Endothelial cell of umbilical vein (primary cell): ENCODE measurements at regions not wholly inside any gene's neighbourhood (a gene's known extent, or its start where the extent isn't known, plus 50 kb on each side); places are given as distances from the start of the nearest gene placed in this dataset.

ENCODE experiments used
- EZH2 ChIP-seq: IDR thresholded peaks from 2 replicates; pipeline ENCODE4 v1.6.1; 2012; ENCODE audit warnings: borderline replicate concordance, low read depth, mild to moderate bottlenecking, moderate library complexity, low read length, inconsistent platforms; ENCODE audit not compliant: severe bottlenecking
- FOS ChIP-seq: IDR thresholded peaks from 2 replicates; pipeline ENCODE4 v1.6.1; 2011; ENCODE audit warnings: mild to moderate bottlenecking, low read length, moderate library complexity, borderline replicate concordance; ENCODE audit not compliant: insufficient read depth
- GATA2 ChIP-seq: IDR thresholded peaks from 2 replicates; pipeline ENCODE4 v1.7.0; 2011; ENCODE audit warnings: low read depth, mild to moderate bottlenecking, moderate library complexity, mixed read lengths, low read length; ENCODE audit not compliant: insufficient read length, insufficient read depth
- JUN ChIP-seq: IDR thresholded peaks from 2 replicates; pipeline ENCODE4 v1.6.1; 2011; ENCODE audit warnings: borderline replicate concordance, low read depth; ENCODE audit not compliant: insufficient read length, insufficient read depth
- MYC ChIP-seq: IDR thresholded peaks from one replicate; pipeline ENCODE4 v1.6.1; 2011; ENCODE audit warnings: mild to moderate bottlenecking, low read depth, low read length
- POLR2A ChIP-seq: IDR thresholded peaks from 2 replicates; pipeline ENCODE4 v1.6.1; 2012; ENCODE audit warnings: low read depth, mild to moderate bottlenecking, control low read depth, low read length
- POLR2AphosphoS5 ChIP-seq: IDR thresholded peaks from 2 replicates; pipeline ENCODE4 v1.6.1; 2012; ENCODE audit warnings: low read depth, mild to moderate bottlenecking, control low read depth, low read length, moderate library complexity; ENCODE audit not compliant: insufficient read depth
- TF ChIP-seq, protein P1 (sequence below), 2 donors: IDR thresholded peaks; 1 replicate in 1 of 2; 2 replicates in 1 of 2; pipeline ENCODE4 v1.5.1; 2011; ENCODE audit warnings: low read length in 2 of 2, mild to moderate bottlenecking in 2 of 2, moderate library complexity in 2 of 2, control low read depth in 1 of 2, inconsistent platforms in 1 of 2, low read depth in 1 of 2; ENCODE audit not compliant: insufficient read depth in 1 of 2; ENCODE audit errors: extremely low read depth in 1 of 2
- TF ChIP-seq, protein P2 (sequence below): IDR thresholded peaks from 2 replicates; pipeline ENCODE4 v1.6.1; 2011; ENCODE audit not compliant: insufficient read depth, insufficient read length

DNA sequence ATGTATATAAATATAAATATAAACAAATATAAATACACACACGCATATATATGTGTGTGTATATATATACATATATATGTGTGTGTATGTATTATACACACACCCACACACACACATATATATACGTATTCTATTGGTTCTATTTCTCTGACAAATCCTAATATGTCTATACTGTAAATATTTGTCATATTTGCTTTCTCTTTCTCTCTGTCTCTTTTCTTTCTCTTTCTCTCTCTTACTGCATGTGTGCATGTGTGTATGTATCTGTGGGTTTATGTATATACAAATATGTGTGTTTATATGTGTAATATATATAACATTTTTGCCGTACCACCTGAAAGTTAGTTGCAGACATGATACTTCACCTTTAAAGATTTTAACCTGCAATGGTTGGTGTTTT, 174.2 kb upstream of the PLEKHG7 start:
- no peak for TF ChIP-seq FOS
- TF ChIP-seq, protein P1, sequence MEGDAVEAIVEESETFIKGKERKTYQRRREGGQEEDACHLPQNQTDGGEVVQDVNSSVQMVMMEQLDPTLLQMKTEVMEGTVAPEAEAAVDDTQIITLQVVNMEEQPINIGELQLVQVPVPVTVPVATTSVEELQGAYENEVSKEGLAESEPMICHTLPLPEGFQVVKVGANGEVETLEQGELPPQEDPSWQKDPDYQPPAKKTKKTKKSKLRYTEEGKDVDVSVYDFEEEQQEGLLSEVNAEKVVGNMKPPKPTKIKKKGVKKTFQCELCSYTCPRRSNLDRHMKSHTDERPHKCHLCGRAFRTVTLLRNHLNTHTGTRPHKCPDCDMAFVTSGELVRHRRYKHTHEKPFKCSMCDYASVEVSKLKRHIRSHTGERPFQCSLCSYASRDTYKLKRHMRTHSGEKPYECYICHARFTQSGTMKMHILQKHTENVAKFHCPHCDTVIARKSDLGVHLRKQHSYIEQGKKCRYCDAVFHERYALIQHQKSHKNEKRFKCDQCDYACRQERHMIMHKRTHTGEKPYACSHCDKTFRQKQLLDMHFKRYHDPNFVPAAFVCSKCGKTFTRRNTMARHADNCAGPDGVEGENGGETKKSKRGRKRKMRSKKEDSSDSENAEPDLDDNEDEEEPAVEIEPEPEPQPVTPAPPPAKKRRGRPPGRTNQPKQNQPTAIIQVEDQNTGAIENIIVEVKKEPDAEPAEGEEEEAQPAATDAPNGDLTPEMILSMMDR (IDR thresholded peaks at IDR 0.05; ENCODE audit: extremely low read depth in 1 of 2, insufficient read depth in 1 of 2, low read depth in 1 of 2, low read length in 2 of 2): no peak
- no peak for TF ChIP-seq POLR2AphosphoS5
- TF ChIP-seq POLR2A: no peak
- TF ChIP-seq GATA2: no peak
- TF ChIP-seq EZH2: no peak
- TF ChIP-seq, protein P2, sequence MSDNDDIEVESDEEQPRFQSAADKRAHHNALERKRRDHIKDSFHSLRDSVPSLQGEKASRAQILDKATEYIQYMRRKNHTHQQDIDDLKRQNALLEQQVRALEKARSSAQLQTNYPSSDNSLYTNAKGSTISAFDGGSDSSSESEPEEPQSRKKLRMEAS: no peak
- no peak for TF ChIP-seq MYC
- no peak for TF ChIP-seq JUN
